DOHH2 (cell line): ENCODE measurements at regions not wholly inside any gene's neighbourhood (a gene's known extent, or its start where the extent isn't known, plus 50 kb on each side); places are given as distances from the start of the nearest gene placed in this dataset.

Experiments
- H3F3A ChIP-seq: fragments of 200-600 bp; sonication (generic), shearing (Covaris generic); 2 replicates; pipeline ENCODE4 v1.6.0; 2016; ENCODE audit warnings: antibody characterized with exemption, mild to moderate bottlenecking; ENCODE audit not compliant: control insufficient read depth, insufficient read depth
- H3K27ac ChIP-seq: fragments of 200-600 bp; sonication (generic); 2 replicates; pipeline ENCODE4 v1.5.1; 2014; ENCODE audit warnings: low read depth, mild to moderate bottlenecking, low read length, moderate library complexity
- H3K27me3 ChIP-seq: fragments of 200-600 bp; sonication (generic); 2 replicates; pipeline ENCODE4 v1.6.1; 2014; ENCODE audit warnings: mild to moderate bottlenecking, low read length, mixed read lengths; ENCODE audit not compliant: control insufficient read depth
- H3K36me3 ChIP-seq: fragments of 200-600 bp; sonication (generic); 2 replicates; pipeline ENCODE4 v1.6.1; 2014; ENCODE audit warnings: mild to moderate bottlenecking, low read length, moderate library complexity, mixed read lengths; ENCODE audit not compliant: control insufficient read depth
- H3K4me1 ChIP-seq: fragments of 200-600 bp; sonication (generic); 2 replicates; pipeline ENCODE4 v1.6.1; 2014; ENCODE audit warnings: mild to moderate bottlenecking, low read length, mixed read lengths; ENCODE audit not compliant: control insufficient read depth
- H3K4me2 ChIP-seq: fragments of 200-600 bp; sonication (generic); 2 replicates; pipeline ENCODE4 v1.6.0; 2014; ENCODE audit warnings: mild to moderate bottlenecking, low read length, moderate library complexity
- H3K4me3 ChIP-seq: fragments of 200-600 bp; sonication (generic); 2 replicates; pipeline ENCODE4 v1.5.1; 2014; ENCODE audit warnings: mild to moderate bottlenecking, low read length, mixed read lengths
- H3K79me2 ChIP-seq: fragments of 200-600 bp; sonication (generic); 2 replicates; pipeline ENCODE4 v1.6.1; 2014; ENCODE audit warnings: mild to moderate bottlenecking, low read length, mixed read lengths; ENCODE audit not compliant: control insufficient read depth
- H3K9me2 ChIP-seq: fragments of 200-600 bp; sonication (generic); replicated peaks from 2 replicates; pipeline ENCODE4 v1.6.1; 2014; ENCODE audit warnings: mild to moderate bottlenecking, low read length, mixed read lengths; ENCODE audit not compliant: control insufficient read depth
- H3K9me3 ChIP-seq: fragments of 200-600 bp; sonication (generic); 2 replicates; pipeline ENCODE4 v1.6.1; 2014; ENCODE audit warnings: antibody characterized with exemption, low read length, mixed read lengths; ENCODE audit not compliant: control insufficient read depth, insufficient read depth
- H4K20me1 ChIP-seq: fragments of 200-600 bp; sonication (generic); 2 replicates; pipeline ENCODE4 v1.6.0; 2014; ENCODE audit warnings: low read depth, mild to moderate bottlenecking, antibody characterized with exemption, low read length, moderate library complexity; ENCODE audit not compliant: control insufficient read depth, insufficient read depth
- CTCF ChIP-seq: fragments of 200-600 bp; sonication (generic); IDR thresholded peaks from one replicate; pipeline ENCODE4 v1.5.1; 2014; ENCODE audit warnings: antibody characterized with exemption, mild to moderate bottlenecking, low read depth, low read length; ENCODE audit not compliant: poor library complexity, severe bottlenecking
- EZH2phosphoT487 ChIP-seq: fragments of 200-600 bp; sonication (generic); IDR thresholded peaks from 2 replicates; pipeline ENCODE4 v1.6.1; 2017; ENCODE audit warnings: borderline replicate concordance, mild to moderate bottlenecking, antibody characterized with exemption, low read length, moderate library complexity, mixed read lengths

DNA sequence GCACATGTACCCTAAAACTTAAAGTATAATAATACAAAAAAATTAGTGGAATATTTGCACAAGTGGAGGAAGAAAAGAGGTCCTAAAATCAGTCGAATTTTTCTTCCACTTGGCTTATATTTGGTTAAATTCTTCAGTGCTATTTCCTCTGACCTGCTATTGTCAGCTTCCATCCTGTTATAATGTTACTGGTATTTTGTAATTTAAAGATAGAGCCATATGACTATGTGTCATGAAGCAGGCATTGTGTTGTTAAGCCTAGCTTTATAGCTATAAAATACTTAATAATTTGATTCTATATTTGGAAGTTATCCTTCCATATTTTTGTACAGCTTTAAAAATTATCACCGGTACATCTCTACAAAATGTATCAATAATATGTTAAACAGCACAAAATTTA, 455.9 kb upstream of the MARCKS start:
- Histone ChIP-seq H4K20me1 (no peaks in the 10 kb centered on the region), H3K4me3 (no peak overlapping the region), H3K9me2 (no peaks in the 10 kb centered on the region), H3F3A (no peaks in the 10 kb centered on the region), H3K4me2 (no peak overlapping the region), H3K9me3 (no peaks in the 10 kb centered on the region), H3K36me3 (no peaks in the 10 kb centered on the region), H3K27ac (no peak overlapping the region), H3K27me3 (no peaks in the 10 kb centered on the region), H3K79me2 (no peaks in the 10 kb centered on the region), H3K4me1 (no peaks in the 10 kb centered on the region)
- TF ChIP-seq EZH2phosphoT487 (no peak), CTCF (no peak)

DNA sequence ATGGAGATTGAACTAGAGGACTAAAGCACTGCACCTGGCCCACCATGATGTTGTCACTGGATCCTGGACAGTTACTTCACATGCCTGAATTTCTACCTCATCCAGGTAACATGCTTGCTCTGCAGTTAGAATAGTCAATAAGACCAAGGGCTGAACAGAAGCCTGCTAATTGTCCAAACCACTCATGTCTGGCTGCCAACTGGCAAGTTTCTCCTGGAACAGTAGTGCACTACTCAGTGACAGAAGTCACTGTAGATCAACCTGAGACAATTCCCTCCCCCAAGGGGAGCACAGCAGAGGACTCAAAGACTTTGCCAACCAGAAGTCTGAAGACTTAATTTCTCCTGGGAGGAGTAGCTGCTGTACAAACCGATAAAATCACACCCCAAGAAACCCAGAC, 454.6 kb upstream of the MARCKS start:
- Histone ChIP-seq H3K9me3 (no peaks in the 10 kb centered on the region), H3K36me3 (no peaks in the 10 kb centered on the region), H3K4me1 (no peaks in the 10 kb centered on the region), H3K27ac (no peak overlapping the region), H3K4me2 (no peak overlapping the region), H3K79me2 (no peaks in the 10 kb centered on the region), H3K4me3 (no peak overlapping the region), H4K20me1 (no peaks in the 10 kb centered on the region), H3K9me2 (no peaks in the 10 kb centered on the region), H3K27me3 (no peaks in the 10 kb centered on the region), H3F3A (no peaks in the 10 kb centered on the region)
- TF ChIP-seq EZH2phosphoT487, result no peak
- TF ChIP-seq CTCF, result no peak

GRCh38 chr6:113403966-113404595, 453.1 kb upstream of the MARCKS start:
- Histone ChIP-seq H3K27ac (no peak overlapping the region), H3K9me2 (no peaks in the 10 kb centered on the region), H4K20me1 (no peaks in the 10 kb centered on the region), H3K79me2 (no peaks in the 10 kb centered on the region), H3K4me1 (no peaks in the 10 kb centered on the region), H3K36me3 (no peaks in the 10 kb centered on the region), H3K9me3 (no peaks in the 10 kb centered on the region), H3K27me3 (no peaks in the 10 kb centered on the region), H3K4me2 (no peak overlapping the region), H3F3A (no peaks in the 10 kb centered on the region), H3K4me3 (no peak overlapping the region)
- TF ChIP-seq EZH2phosphoT487, result no peak

GRCh38 chr6:113405326-113406047, 451.7 kb upstream of the MARCKS start:
- no peaks in the 10 kb centered on the region for H3K4me1 ChIP-seq
- no peaks in the 10 kb centered on the region for H4K20me1 ChIP-seq
- no peaks in the 10 kb centered on the region for H3K79me2 ChIP-seq
- H3K4me2 ChIP-seq, result no peak overlapping the region
- H3K36me3 ChIP-seq, result no peaks in the 10 kb centered on the region
- H3K4me3 ChIP-seq, result no peak overlapping the region
- H3F3A ChIP-seq, result no peaks in the 10 kb centered on the region
- H3K27ac ChIP-seq, result no peak overlapping the region
- H3K27me3 ChIP-seq, result no peaks in the 10 kb centered on the region
- H3K9me3 ChIP-seq, result no peaks in the 10 kb centered on the region
- no peaks in the 10 kb centered on the region for H3K9me2 ChIP-seq
- TF ChIP-seq EZH2phosphoT487, result no peak
- no peak for TF ChIP-seq CTCF
